AG04450 (cell line): ENCODE measurements at regions not wholly inside any gene's neighbourhood (a gene's known extent, or its start where the extent isn't known, plus 50 kb on each side); places are given as distances from the start of the nearest gene placed in this dataset.

Experiments
- CTCF ChIA-PET: fragments of 300-600, 350-600 bp; formaldehyde crosslinking; extraction: SDS; loops from one replicate; lab custom pipeline; 2022; ENCODE audit warnings: antibody characterized with exemption, inconsistent platforms; lab: Charles Lee
- POLR2A ChIA-PET: fragments of 350-600 bp; formaldehyde crosslinking; extraction: SDS; loops from one replicate; lab custom pipeline; 2021; ENCODE audit warnings: antibody characterized with exemption, inconsistent platforms; lab: Yijun Ruan, JAX
- DNase-seq: peaks from one replicate; pipeline ENCODE4 v3.0.0-alpha.2; 2011; ENCODE audit warnings: low read depth, low spot score
- H3K27ac ChIP-seq: one replicate; pipeline ENCODE4 v1.5.1; 2012; ENCODE audit warnings: low read depth, low read length, control low read depth
- H3K27me3 ChIP-seq: one replicate; pipeline ENCODE4 v1.6.0; 2012; ENCODE audit warnings: low read length; ENCODE audit not compliant: control insufficient read depth, insufficient read depth
- H3K4me3 ChIP-seq: 2 replicates; pipeline ENCODE4 v1.5.1; 2011; ENCODE audit warnings: mild to moderate bottlenecking, low read depth, low read length, control low read depth
- H3K9me3 ChIP-seq: 2 replicates; pipeline ENCODE4 v1.5.1; 2012; ENCODE audit warnings: low read length; ENCODE audit not compliant: control insufficient read depth, insufficient read depth
- CTCF ChIP-seq: IDR thresholded peaks from 2 replicates; pipeline ENCODE4 v1.5.1; 2011; ENCODE audit warnings: low read depth, low read length, control low read depth, inconsistent platforms

- H3K4me3 ChIP-seq: no peak overlapping the region
- TF ChIP-seq CTCF: no peak
- no peak overlapping the region for H3K27ac ChIP-seq
- ChIA-PET POLR2A (no interaction called here), CTCF (no interaction called here)
- no peaks in the 10 kb centered on the region for H3K9me3 ChIP-seq
- no peak for DNase-seq
- H3K27me3 ChIP-seq: no peaks in the 10 kb centered on the region
Measured at GRCh38 chr6:19102936-19103335, 715.8 kb downstream of the RNF144B start.

- no peak for TF ChIP-seq CTCF
- Histone ChIP-seq H3K27ac (no peak overlapping the region), H3K27me3 (no peaks in the 10 kb centered on the region), H3K9me3 (no peaks in the 10 kb centered on the region), H3K4me3 (no peak overlapping the region)
- ChIA-PET POLR2A (no interaction called here), CTCF (no interaction called here)
- no peak for DNase-seq
Measured at GRCh38 chr6:19107468-19107867, 720.3 kb downstream of the RNF144B start.

- Histone ChIP-seq H3K9me3 (no peaks in the 10 kb centered on the region), H3K4me3 (no peak overlapping the region), H3K27me3 (no peaks in the 10 kb centered on the region), H3K27ac (no peak overlapping the region)
- ChIA-PET CTCF (no interaction called here), POLR2A (no interaction called here)
- DNase-seq: no peak
- no peak for TF ChIP-seq CTCF
Measured at GRCh38 chr6:19121521-19121920, 715.6 kb upstream of the ID4 start.

- CTCF ChIA-PET: no interaction called here
- H3K4me3 ChIP-seq: no peak overlapping the region
- no peak for TF ChIP-seq CTCF
Measured at GRCh38 chr6:19127081-19127480, 710.1 kb upstream of the ID4 start.

GRCh38 chr6:19128701-19129100 is 708.5 kb upstream of the ID4 start:
- CTCF ChIA-PET: no interaction called here

More at GRCh38 chr6:19127081-19127480, 710.1 kb upstream of the ID4 start:
- POLR2A ChIA-PET: no interaction called here
- Histone ChIP-seq H3K27ac (no peak overlapping the region), H3K9me3 (no peaks in the 10 kb centered on the region), H3K27me3 (no peaks in the 10 kb centered on the region)
- no peak for DNase-seq

More at GRCh38 chr6:19128701-19129100, 708.5 kb upstream of the ID4 start:
- POLR2A ChIA-PET: no interaction called here
- TF ChIP-seq CTCF: no peak
- Histone ChIP-seq H3K9me3 (no peaks in the 10 kb centered on the region), H3K27ac (no peak overlapping the region), H3K27me3 (no peaks in the 10 kb centered on the region), H3K4me3 (no peak overlapping the region)
- no peak for DNase-seq
